Activated T-helper 2 cell treated with anti-CD3 and anti-CD28 coated beads, Interferon-gamma antibody, Interleukin-2, Interleukin-4, amounts not matched to agents 10 μg/mL and 5 μg/mL and 100 μg/mL, durations not matched to agents 14 hours and 24 hours and 36 hours (primary cell): ENCODE measurements at regions not wholly inside any gene's neighbourhood (a gene's known extent, or its start where the extent isn't known, plus 50 kb on each side); places are given as distances from the start of the nearest gene placed in this dataset.
"Not testable (repeated sequence)": the region's sequence is repeated elsewhere in the genome, so short reads cannot be mapped to it uniquely, and the experiment has no call there.

Experiments
- DNase-seq: peaks from one replicate; pipeline ENCODE4 v3.0.0; 2021; ENCODE audit warnings: low spot score
- H3K27ac Mint-ChIP-seq: one replicate; pipeline ENCODE4 v1.8.0; 2021; ENCODE audit warnings: mixed read lengths
- H3K27me3 Mint-ChIP-seq: one replicate; pipeline ENCODE4 v1.8.0; 2021; ENCODE audit warnings: low read depth, mixed read lengths
- H3K36me3 Mint-ChIP-seq: one replicate; pipeline ENCODE4 v1.8.0; 2021; ENCODE audit warnings: low read depth, mixed read lengths
- H3K4me1 Mint-ChIP-seq: one replicate; pipeline ENCODE4 v1.8.0; 2021; ENCODE audit warnings: low read depth, mixed read lengths
- H3K4me3 Mint-ChIP-seq: one replicate; pipeline ENCODE4 v1.8.0; 2021; ENCODE audit warnings: low read depth, mild to moderate bottlenecking, moderate library complexity, mixed read lengths
- H3K9me3 Mint-ChIP-seq: one replicate; pipeline ENCODE4 v1.8.0; 2021; ENCODE audit warnings: mixed read lengths
- intact Hi-C: fragments of 100-400 bp; cut with micrococcal nuclease; formaldehyde crosslinking; loops from one replicate; pipeline ENCODE4 v1.15.1; 2023

DNA sequence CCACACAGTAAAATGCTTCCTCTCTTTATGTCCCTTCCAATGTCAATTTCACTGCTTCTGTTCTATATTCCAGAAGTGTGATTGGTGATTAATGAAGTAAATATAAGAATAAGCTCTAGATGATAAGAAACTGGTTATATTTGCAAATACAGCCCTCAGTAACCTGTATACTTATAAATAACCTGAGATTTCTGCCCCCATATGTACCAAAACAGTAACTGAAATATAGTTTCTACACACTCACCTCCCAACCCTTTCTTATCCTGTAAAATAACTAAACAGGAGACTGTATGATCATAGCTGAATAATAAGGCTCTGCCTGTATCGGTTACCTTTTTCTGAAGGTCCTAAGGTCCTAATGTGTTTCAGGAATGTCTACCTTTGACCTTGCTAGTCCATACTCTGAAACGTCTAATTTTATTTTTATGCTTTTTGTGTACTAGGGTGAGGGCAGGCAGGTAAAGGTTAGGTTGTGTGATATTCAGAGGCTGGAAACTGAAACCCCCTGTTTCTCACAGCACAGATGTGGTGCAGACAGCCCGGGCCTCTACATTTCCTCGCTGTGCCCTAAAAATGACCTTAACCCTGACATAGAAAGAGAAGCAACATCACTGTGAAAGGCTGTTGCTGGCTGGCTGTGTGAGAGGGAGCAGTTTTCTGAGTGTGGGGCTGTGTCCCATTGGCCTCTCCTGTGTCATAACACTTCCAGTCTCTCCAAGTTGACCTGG, 378.8 kb downstream of the CENPW start:
- no peaks in the 10 kb centered on the region for H3K4me1 Mint-ChIP-seq
- H3K9me3 Mint-ChIP-seq, result no peaks in the 10 kb centered on the region
- no peak overlapping the region for H3K4me3 Mint-ChIP-seq
- H3K36me3 Mint-ChIP-seq, result no peaks in the 10 kb centered on the region
- H3K27me3 Mint-ChIP-seq, result no peaks in the 10 kb centered on the region
- no peak overlapping the region for H3K27ac Mint-ChIP-seq
- intact Hi-C loops, result no loop called here
- no peak for DNase-seq

DNA sequence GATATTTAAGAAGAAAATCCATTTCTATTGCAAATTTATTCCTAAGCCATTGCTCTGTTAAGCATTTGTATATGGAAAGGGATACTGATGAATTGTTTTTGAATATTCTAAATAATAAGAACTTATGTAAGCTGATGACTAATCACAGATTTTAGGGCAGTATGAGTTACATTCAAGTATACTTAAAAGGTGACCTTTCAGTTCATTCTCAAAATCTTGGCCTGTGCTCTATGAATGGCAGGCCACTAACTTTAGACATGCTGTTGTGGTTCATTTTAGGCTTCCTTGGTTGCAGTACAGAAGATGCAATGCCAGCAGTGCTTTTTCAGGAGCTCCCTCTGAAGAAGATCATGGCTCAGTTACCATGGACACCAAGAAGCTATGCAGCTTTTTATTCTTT, 380.4 kb downstream of the CENPW start:
- Mint-ChIP-seq H3K4me1 (no peaks in the 10 kb centered on the region), H3K4me3 (no peak overlapping the region), H3K27me3 (no peaks in the 10 kb centered on the region), H3K9me3 (no peaks in the 10 kb centered on the region), H3K36me3 (no peaks in the 10 kb centered on the region), H3K27ac (no peak overlapping the region)
- intact Hi-C loops, result no loop called here
- no peak for DNase-seq

DNA sequence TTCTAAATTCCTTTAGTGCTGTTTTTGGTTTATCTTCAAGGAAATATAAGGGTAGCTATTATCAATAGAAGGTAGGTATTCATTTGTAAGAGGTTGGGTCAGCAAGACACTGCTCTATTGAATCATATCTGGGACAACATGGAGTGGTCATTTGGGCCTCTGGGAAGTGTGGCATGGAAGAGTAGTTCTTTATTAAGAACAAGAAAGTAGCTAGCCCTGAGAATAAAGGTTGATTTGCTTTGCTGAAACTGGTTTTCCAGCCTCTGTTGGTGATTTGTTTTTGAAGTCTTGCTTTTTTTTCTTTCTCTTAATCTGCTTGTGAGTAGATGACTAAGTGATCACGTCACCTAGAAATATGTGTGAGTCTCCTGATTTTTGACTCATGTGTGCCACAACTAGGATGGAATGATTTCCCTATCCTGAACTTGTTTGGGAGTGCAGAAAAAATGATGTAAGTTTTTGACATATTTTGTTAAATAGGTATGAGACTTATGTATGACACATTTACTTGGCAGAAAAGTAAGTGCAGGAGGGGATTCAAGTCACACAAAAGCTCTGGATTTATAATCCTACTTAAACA, 381.8 kb downstream of the CENPW start:
- DNase-seq, result no peak
- H3K9me3 Mint-ChIP-seq, result no peaks in the 10 kb centered on the region
- no peaks in the 10 kb centered on the region for H3K36me3 Mint-ChIP-seq
- H3K4me1 Mint-ChIP-seq, result no peaks in the 10 kb centered on the region
- no peaks in the 10 kb centered on the region for H3K27me3 Mint-ChIP-seq
- no peak overlapping the region for H3K4me3 Mint-ChIP-seq
- intact Hi-C loops, result no loop called here
- no peak overlapping the region for H3K27ac Mint-ChIP-seq

DNA sequence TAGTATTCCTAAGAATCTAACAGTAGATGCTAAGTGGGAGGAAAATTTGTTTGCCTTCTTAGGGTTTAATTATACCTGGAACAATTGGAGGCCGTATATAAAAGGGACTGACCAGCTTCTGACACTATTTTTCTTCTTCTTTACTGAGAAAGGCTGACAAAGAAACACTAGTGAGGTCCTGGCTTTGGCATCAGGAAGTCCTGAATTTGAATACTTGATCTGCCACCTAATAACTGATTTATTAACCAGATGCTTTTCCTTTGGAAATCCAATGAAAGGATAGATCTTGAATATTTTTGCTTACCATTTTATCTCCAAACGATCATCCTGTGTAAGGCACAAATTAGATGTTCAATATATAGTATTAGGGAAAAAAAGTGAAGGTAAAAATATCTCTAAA, 382.5 kb downstream of the CENPW start:
- no peaks in the 10 kb centered on the region for H3K36me3 Mint-ChIP-seq
- no peak for DNase-seq
- intact Hi-C loops, result no loop called here
- H3K27ac Mint-ChIP-seq, result no peak overlapping the region
- H3K9me3 Mint-ChIP-seq, result no peaks in the 10 kb centered on the region
- no peaks in the 10 kb centered on the region for H3K27me3 Mint-ChIP-seq
- no peaks in the 10 kb centered on the region for H3K4me1 Mint-ChIP-seq
- no peak overlapping the region for H3K4me3 Mint-ChIP-seq

- Mint-ChIP-seq H3K36me3 (no peaks in the 10 kb centered on the region), H3K4me3 (no peak overlapping the region), H3K27ac (no peak overlapping the region), H3K4me1 (no peaks in the 10 kb centered on the region), H3K9me3 (no peaks in the 10 kb centered on the region), H3K27me3 (no peaks in the 10 kb centered on the region)
- intact Hi-C loops, result no loop called here
- no peak for DNase-seq
Measured at GRCh38 chr6:126723541-126724170, 383.7 kb downstream of the CENPW start.

- Mint-ChIP-seq H3K36me3 (no peaks in the 10 kb centered on the region), H3K4me1 (no peaks in the 10 kb centered on the region), H3K27me3 (no peaks in the 10 kb centered on the region), H3K9me3 (no peaks in the 10 kb centered on the region), H3K4me3 (no peak overlapping the region), H3K27ac (no peak overlapping the region)
- DNase-seq, result no peak
- intact Hi-C loops, result no loop called here
Measured at GRCh38 chr6:126724821-126725220, 384.9 kb downstream of the CENPW start.

DNA sequence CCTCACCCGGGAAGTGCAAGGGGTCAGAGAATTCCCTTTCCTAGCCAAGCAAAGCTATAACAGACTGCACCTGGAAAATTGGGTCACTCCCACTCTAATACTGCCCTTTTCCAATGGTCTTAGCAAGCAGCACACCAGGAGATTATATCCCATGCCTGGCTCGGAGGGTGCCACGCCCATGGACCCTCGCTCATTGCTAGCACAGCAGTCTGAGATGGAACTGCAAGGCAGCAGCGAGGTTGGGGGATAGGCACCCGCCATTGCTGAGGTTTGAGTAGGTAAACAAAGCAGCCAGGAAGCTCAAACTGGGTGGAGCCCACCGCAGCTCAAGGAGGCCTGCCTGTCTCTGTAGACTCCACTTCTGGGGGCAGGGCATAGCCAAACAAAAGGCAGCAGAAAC, 386.5 kb downstream of the CENPW start:
- H3K27ac Mint-ChIP-seq, H3K36me3 Mint-ChIP-seq, DNase-seq, H3K27me3 Mint-ChIP-seq, H3K4me3 Mint-ChIP-seq, intact Hi-C loops, H3K4me1 Mint-ChIP-seq, H3K9me3 Mint-ChIP-seq: not testable (repeated sequence)

DNA sequence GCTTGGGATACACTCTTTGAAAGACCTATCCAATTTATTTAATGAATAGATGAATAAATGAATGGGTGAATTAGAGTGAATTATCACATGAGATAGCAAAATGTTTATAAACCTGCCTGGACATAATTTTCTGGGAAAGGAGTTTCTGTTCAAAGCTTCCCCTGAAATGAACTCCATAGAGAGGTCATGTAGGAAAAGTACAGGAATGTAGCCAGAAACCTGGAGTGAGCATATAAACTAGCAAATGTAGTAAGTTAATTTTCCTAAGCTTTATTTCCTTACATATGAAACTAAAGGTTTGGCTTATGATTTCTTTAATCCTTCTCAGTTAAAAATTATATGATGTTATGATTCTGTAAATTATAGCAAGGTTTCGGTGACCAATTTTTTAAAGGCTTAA, 380.3 kb upstream of the RSPO3 start:
- Mint-ChIP-seq H3K9me3 (no peaks in the 10 kb centered on the region), H3K36me3 (no peaks in the 10 kb centered on the region), H3K4me1 (no peaks in the 10 kb centered on the region), H3K4me3 (no peak overlapping the region), H3K27ac (no peak overlapping the region), H3K27me3 (no peaks in the 10 kb centered on the region)
- intact Hi-C loops, result no loop called here
- DNase-seq, result no peak

GRCh38 chr6:126738641-126739040, 379.8 kb upstream of the RSPO3 start:
- Mint-ChIP-seq H3K27me3 (no peaks in the 10 kb centered on the region), H3K4me3 (no peak overlapping the region), H3K36me3 (no peaks in the 10 kb centered on the region), H3K27ac (no peak overlapping the region), H3K4me1 (no peaks in the 10 kb centered on the region), H3K9me3 (no peaks in the 10 kb centered on the region)
- intact Hi-C loops, result no loop called here
- DNase-seq, result no peak

- no peaks in the 10 kb centered on the region for H3K9me3 Mint-ChIP-seq
- intact Hi-C loops, result no loop called here
- no peak for DNase-seq
- H3K36me3 Mint-ChIP-seq, result no peaks in the 10 kb centered on the region
- no peak overlapping the region for H3K4me3 Mint-ChIP-seq
- no peaks in the 10 kb centered on the region for H3K4me1 Mint-ChIP-seq
- H3K27ac Mint-ChIP-seq, result no peak overlapping the region
- no peaks in the 10 kb centered on the region for H3K27me3 Mint-ChIP-seq
Measured at GRCh38 chr6:126743076-126743475, 375.4 kb upstream of the RSPO3 start.

GRCh38 chr6:126747728-126748540, 370.5 kb upstream of the RSPO3 start:
- no peaks in the 10 kb centered on the region for H3K36me3 Mint-ChIP-seq
- intact Hi-C loops, result no loop called here

DNA sequence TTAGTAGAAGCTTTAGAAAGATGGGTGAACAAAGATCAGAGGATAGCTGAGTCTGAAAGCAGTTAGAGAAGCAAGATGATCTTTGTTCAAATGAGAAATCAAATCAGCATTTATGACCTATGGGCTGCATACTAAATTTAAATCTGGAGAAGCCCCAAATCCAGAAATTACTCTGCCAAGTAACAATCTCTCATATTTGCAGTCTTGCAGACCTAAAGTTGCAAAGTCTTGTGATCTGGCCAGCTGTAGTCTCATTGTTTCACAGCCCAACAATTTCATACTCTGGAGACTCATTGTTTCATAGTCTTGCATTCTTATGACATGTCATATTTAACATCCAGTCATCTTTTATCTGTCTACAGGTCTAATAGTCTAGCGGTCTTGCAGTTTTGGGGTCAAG, 364.9 kb upstream of the RSPO3 start:
- H3K27ac Mint-ChIP-seq, result no peak overlapping the region
- no peaks in the 10 kb centered on the region for H3K36me3 Mint-ChIP-seq
- intact Hi-C loops, result no loop called here
- H3K4me1 Mint-ChIP-seq, result no peaks in the 10 kb centered on the region
- peaks cover 4% of the 10 kb centered on the region for H3K9me3 Mint-ChIP-seq
- H3K27me3 Mint-ChIP-seq, result no peaks in the 10 kb centered on the region
- no peak for DNase-seq
- no peak overlapping the region for H3K4me3 Mint-ChIP-seq

More at GRCh38 chr6:126747728-126748540, 370.5 kb upstream of the RSPO3 start:
- Mint-ChIP-seq H3K27me3 (no peaks in the 10 kb centered on the region), H3K4me3 (no peak overlapping the region), H3K27ac (no peak overlapping the region), H3K4me1 (no peaks in the 10 kb centered on the region), H3K9me3 (peaks cover 4% of the 10 kb centered on the region)
- DNase-seq, result no peak

DNA sequence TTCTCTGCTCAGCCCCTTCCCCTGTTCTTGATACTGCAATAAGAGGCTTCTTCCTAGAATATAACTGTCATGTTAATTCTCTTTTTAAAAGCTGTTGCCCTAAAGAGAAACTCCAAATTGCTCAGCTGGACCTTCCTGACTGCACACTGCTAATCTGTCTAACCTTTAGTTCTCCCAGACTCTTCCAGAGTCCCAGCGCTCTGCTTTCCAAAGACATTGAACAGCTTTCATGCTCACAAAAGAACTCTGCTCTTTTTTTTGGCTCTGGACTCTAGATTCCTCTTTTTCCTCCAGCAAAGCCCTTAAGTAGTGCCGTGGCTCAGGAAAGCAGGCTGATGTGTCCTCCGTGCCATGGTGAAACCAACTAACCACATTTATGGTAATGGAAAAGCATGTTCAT, 356.6 kb upstream of the RSPO3 start:
- intact Hi-C loops, result no loop called here
- H3K4me3 Mint-ChIP-seq, result no peak overlapping the region
- no peaks in the 10 kb centered on the region for H3K9me3 Mint-ChIP-seq
- H3K27ac Mint-ChIP-seq, result no peak overlapping the region
- H3K4me1 Mint-ChIP-seq, result no peaks in the 10 kb centered on the region
- no peaks in the 10 kb centered on the region for H3K27me3 Mint-ChIP-seq
- no peaks in the 10 kb centered on the region for H3K36me3 Mint-ChIP-seq
- DNase-seq, result no peak
